PFSK-1 (cell line): ENCODE measurements at regions not wholly inside any gene's neighbourhood (a gene's known extent, or its start where the extent isn't known, plus 50 kb on each side); places are given as distances from the start of the nearest gene placed in this dataset.

ENCODE experiments used
- FOXP2 ChIP-seq: optimal IDR thresholded peaks from 2 replicates; pipeline ENCODE3; 2011; ENCODE audit warnings: borderline replicate concordance, control low read depth, inconsistent platforms; ENCODE audit not compliant: insufficient read depth; ENCODE audit errors: extremely low read length, extremely low read depth
- POLR2AphosphoS5 ChIP-seq: IDR thresholded peaks from 2 replicates; pipeline ENCODE4 v1.6.1; 2012; ENCODE audit warnings: low read depth, mild to moderate bottlenecking, control low read depth, low read length, moderate library complexity
- SIN3A ChIP-seq: IDR thresholded peaks from 2 replicates; pipeline ENCODE4 v1.6.1; 2012; ENCODE audit warnings: mild to moderate bottlenecking, low read length, moderate library complexity, borderline replicate concordance; ENCODE audit not compliant: insufficient read depth
- TAF1 ChIP-seq: IDR thresholded peaks from 2 replicates; pipeline ENCODE4 v1.6.1; 2012; ENCODE audit warnings: low read length, control low read depth, borderline replicate concordance; ENCODE audit not compliant: insufficient read depth
- TF ChIP-seq, protein P1 (sequence below), 2 experiments: IDR thresholded peaks; 2 replicates each; pipeline versions ENCODE4 v1.6.1 to v1.8.0; 2011 to 2012; ENCODE audit warnings: low read depth in 2 of 2, low read length in 2 of 2, control low read depth in 1 of 2, inconsistent platforms in 1 of 2, mild to moderate bottlenecking in 1 of 2, moderate library complexity in 1 of 2; ENCODE audit not compliant: insufficient read depth in 1 of 2

DNA sequence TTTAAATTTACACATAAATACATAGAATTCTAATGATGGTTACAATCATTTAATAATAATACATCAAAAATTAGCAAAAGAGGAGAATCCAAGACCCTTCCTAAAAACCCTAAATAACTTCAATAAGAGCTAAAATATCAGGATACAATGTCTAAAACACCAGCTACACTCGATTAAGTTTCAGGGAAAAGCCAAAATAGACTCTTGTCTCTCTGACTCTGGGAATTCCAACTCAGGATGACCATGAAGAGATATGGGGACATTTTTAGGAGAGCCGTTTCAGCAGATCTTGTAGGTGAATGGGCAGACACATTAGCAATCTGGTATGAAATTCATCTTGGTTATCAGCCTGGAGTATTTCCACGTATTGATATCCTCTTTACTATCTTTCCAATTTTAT lies 193.3 kb upstream of the NR3C1 start:
- TF ChIP-seq TAF1 (no peak), FOXP2 (no peak), SIN3A (no peak), POLR2AphosphoS5 (no peak)
- TF ChIP-seq, protein P1, sequence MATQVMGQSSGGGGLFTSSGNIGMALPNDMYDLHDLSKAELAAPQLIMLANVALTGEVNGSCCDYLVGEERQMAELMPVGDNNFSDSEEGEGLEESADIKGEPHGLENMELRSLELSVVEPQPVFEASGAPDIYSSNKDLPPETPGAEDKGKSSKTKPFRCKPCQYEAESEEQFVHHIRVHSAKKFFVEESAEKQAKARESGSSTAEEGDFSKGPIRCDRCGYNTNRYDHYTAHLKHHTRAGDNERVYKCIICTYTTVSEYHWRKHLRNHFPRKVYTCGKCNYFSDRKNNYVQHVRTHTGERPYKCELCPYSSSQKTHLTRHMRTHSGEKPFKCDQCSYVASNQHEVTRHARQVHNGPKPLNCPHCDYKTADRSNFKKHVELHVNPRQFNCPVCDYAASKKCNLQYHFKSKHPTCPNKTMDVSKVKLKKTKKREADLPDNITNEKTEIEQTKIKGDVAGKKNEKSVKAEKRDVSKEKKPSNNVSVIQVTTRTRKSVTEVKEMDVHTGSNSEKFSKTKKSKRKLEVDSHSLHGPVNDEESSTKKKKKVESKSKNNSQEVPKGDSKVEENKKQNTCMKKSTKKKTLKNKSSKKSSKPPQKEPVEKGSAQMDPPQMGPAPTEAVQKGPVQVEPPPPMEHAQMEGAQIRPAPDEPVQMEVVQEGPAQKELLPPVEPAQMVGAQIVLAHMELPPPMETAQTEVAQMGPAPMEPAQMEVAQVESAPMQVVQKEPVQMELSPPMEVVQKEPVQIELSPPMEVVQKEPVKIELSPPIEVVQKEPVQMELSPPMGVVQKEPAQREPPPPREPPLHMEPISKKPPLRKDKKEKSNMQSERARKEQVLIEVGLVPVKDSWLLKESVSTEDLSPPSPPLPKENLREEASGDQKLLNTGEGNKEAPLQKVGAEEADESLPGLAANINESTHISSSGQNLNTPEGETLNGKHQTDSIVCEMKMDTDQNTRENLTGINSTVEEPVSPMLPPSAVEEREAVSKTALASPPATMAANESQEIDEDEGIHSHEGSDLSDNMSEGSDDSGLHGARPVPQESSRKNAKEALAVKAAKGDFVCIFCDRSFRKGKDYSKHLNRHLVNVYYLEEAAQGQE (IDR thresholded peaks at IDR 0.05; ENCODE audit: insufficient read depth in 1 of 2, low read depth in 2 of 2, low read length in 2 of 2), result no peak

- no peak for TF ChIP-seq TAF1
- TF ChIP-seq FOXP2, result no peak
- TF ChIP-seq, protein P1 (IDR thresholded peaks at IDR 0.05; ENCODE audit: insufficient read depth in 1 of 2, low read depth in 2 of 2, low read length in 2 of 2), result no peak
- TF ChIP-seq POLR2AphosphoS5, result no peak
- TF ChIP-seq SIN3A, result no peak
These were observed 191.7 kb upstream of the NR3C1 start for GRCh38 chr5:143594902-143595818.

GRCh38 chr5:143593723-143594122 lies 190.2 kb upstream of the NR3C1 start:
- TF ChIP-seq TAF1 (no peak), SIN3A (no peak), POLR2AphosphoS5 (no peak), FOXP2 (no peak)
- TF ChIP-seq, protein P1 (IDR thresholded peaks at IDR 0.05; ENCODE audit: insufficient read depth in 1 of 2, low read depth in 2 of 2, low read length in 2 of 2), result no peak

DNA sequence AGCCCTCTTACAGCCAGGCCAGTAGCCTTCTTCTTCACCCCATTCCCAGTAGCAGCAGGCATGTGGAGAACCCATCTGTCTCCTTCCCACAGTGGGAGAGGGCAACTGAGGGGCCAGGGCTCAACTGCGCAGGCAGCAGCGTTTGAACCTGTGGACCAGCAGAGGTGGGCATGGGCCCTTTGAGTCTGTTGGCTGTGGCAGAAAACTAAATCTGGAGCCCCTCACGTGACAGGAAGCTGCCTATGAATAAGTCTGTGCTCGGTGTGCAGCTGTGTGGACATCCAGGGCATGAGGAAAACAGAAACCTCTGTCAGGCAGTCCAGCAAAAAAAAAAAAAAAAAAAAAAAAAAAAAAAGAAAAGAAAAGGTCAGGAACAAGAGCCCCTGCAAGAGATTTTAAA lies 189.2 kb upstream of the NR3C1 start:
- no peak for TF ChIP-seq FOXP2
- no peak for TF ChIP-seq POLR2AphosphoS5
- TF ChIP-seq SIN3A, result no peak
- TF ChIP-seq, protein P1 (IDR thresholded peaks at IDR 0.05; ENCODE audit: insufficient read depth in 1 of 2, low read depth in 2 of 2, low read length in 2 of 2), result no peak
- TF ChIP-seq TAF1, result no peak

GRCh38 chr5:143588933-143589662 lies 185.6 kb upstream of the NR3C1 start:
- TF ChIP-seq SIN3A, result no peak
- no peak for TF ChIP-seq POLR2AphosphoS5
- TF ChIP-seq, protein P1 (IDR thresholded peaks at IDR 0.05; ENCODE audit: insufficient read depth in 1 of 2, low read depth in 2 of 2, low read length in 2 of 2), result no peak
- TF ChIP-seq TAF1, result no peak
- TF ChIP-seq FOXP2, result no peak
